HG02981 (cell line): ENCODE measurements at regions not wholly inside any gene's neighbourhood (a gene's known extent, or its start where the extent isn't known, plus 50 kb on each side); places are given as distances from the start of the nearest gene placed in this dataset.

Experiments used
- ATAC-seq: cut with Tn5 transposase; IDR thresholded peaks from one replicate; pipeline ENCODE4 v1.9.1; 2021; ENCODE audit warnings: mild to moderate bottlenecking, moderate library complexity; ENCODE audit not compliant: unreplicated experiment

DNA sequence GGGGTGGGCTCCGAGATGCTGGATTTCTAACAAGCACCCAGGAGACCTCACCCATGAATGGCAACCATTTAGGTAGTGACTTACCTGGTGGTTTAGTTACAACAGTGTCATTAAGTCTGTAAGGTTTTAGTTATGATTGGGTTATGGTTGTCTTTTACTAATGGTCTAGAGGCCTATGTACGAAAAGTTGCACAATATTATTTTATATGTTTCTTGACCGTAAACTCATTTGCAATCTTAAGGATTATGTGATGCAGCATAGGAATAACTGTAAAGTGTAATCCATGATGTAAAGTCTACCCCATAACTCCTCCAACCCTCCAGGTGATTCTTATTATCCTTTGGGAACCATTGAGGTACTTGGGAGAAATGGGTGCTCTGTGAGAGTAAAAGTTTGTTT, 155.4 kb upstream of the ZEB2 start:
- ATAC-seq, result no peak

DNA sequence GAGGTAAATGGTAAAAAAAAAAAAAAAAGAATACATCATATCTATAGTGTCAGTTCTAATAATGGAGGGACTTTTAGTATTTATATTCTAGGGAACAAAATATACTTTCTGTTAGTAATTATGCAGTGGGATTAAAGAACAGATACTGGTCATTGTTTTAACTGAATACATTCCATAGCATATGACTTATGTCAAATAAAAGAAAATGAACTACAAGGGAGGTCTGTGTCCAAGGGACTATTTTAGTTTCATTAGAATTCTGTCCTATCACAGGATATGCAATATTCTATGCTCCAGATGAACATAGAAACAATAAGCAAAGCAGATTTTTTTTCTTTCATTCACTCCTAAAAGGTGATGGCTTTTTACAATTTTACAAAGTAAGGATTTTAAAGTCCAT, 154.2 kb upstream of the ZEB2 start:
- ATAC-seq, result no peak

DNA sequence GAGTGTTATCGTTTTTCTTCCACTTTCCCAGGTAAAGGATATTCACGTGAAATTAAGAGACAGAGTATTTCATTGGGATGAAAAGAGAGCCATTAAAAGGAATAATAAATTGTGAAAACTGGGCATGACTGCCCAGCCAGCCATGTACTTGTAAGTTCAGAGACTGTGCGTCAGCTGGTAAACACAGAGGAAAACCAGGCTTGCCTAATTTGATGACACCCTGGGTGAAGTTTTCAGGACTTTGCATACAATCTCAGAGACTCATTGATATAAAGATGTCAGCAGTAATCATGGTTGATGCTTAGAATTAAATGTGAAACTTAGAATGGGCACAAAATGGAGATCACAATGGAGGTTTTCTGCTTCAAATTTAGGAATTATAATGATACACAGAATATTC, 153.5 kb upstream of the ZEB2 start:
- no peak for ATAC-seq

DNA sequence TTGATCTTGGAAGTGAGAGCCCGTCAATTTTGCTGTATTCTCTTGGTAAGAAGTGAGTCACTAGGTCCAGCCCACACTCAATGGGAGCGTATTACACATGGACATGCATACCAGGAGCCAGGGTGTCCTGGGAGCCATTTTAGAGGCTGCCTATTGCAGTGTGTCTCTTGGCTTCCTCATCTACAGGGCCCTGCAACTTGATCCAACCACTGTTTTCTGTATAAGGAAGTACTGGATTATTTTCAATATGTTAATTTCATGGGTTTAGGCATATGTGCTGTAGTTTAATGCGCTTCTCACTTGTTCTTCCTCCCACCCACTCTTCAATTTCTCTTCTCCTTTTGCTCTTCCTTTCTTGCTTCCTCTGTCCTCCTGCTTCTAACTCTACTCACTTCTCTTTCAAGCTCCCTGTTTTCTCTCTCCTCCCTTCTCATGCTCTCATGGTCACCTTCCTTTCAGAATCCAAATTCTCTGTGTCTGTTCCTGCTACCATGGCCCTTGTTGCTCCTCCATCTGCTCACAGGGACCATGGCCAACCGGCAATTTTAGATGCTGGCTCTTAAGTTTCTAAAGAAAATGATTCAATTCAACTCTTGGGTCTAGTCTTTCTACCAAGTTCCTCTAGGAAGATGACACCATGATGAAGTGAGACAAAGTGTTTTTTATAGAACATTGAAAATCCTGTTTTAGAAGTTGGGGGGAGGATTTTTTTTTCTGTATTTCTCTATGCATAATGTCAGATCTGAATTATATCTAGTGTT, 152.0 kb upstream of the ZEB2 start:
- no peak for ATAC-seq

DNA sequence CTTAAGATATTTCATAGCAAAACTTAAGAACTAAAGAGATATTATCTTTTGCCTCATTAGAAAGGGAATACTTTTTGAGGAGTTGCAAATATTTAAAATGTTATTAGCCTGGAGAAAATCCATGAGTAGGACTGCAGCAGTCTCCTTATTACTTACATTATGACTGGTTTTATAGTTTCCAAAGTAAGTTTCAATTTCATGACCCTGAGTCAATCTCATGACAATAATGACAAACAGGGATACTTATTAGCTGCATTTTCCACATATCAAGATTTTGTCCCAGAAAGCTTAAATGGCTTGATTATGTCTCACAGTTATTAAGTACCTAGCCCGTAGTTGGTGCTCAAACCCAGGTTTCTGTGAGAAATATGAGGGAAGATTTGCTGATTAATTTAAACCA, 150.8 kb upstream of the ZEB2 start:
- no peak for ATAC-seq

DNA sequence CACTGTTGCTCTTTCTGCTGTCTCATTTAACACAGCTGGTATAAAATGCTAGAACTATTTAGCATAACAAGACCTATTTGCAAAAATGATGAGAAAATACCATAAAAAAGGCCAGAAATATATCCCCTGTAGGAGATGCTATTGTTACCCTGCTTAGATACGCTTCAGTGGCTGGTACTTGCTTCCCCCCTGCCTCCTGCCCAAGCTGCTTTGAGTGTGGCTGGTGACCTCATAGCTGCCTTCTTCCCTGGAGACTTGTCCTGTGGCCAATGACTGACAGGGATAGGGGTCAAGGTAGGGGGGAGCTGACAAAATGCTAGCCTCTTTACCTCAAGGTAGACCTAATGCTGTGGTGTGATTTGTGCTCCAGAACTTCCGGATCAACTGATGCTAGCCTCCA, 150.2 kb upstream of the ZEB2 start:
- no peak for ATAC-seq

DNA sequence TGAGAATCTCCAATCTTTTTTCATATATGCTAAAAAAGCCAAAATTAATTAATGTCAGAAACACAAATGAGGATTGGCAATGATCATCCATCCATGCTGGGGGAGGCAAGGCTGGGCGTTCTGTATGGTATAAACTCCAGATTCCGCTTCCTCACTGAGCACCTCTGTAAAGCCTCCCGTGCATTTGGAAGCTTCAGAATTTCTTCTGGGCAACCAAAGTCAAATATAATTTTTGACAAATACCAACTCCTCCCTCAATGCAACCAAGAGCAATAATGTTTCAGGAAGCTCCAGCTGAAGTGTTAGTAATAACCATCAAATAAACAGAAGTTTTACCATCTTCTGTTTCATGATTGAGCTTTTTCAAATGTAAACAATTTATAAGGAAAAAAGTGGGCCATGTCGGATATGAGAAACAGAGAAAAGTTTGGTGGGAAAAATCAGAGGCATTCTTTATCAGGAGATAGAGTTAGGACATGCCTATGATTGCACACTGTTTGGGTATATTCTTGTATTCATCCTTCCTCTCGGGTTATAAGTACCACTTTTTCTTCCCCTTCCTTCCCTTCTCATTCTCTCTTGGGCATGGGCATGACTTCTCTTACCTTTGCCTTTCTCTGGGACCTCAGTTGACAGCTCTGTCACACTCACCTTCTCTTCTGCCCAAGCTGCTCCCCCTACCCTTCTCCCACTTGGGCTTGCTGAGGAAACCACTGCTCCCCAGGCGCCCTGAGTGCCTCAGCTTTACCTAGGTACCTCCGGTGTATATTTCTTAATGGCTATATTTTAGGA, 149.5 kb upstream of the ZEB2 start:
- ATAC-seq, result no peak

DNA sequence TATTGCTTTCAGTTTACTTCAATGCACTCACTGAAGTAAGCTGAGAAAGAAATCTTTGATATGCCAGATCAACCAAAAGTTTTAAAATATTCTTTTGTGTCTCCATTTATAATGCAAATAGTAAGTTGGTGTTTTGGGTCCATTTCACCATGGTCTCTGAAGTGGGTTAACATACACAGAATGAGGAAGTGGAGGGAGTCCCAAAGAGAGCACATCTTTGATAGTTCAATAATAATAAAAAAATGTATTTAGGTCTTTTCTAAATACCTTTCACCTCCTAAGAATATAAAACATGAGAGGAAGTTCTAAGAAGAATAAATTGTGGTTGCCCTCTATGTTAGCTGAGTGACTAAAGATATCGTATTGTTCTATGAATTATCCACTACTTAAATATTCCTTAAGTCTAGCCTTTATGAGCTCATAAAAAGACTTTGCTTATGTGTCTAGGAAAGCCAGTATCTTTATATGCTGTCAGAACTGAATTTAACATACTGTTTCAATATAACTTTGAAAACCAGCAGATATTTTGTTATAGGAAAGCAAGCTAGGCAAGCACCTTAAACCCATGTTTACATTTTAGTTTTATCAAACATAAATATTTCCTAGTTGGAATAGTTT, 148.7 kb upstream of the ZEB2 start:
- ATAC-seq, result no peak

DNA sequence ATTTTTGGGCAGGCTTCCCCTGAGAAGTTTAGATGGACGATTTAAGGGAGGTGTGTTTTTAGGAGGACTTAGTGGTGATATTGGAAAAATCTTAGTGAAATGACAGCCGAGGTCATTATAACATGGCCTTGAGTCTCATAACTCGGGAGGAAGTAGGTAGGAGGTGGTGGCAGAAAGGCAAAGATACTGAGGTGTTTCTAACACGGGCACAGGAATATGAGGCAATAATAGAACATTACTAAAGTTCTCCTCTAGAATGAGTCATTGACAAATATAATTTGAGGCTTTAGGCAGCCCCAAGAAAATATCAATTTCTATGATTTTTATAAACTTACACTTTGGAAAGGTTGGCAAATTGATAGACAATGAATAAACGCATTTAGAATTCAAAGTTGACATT, 146.1 kb upstream of the ZEB2 start:
- no peak for ATAC-seq

DNA sequence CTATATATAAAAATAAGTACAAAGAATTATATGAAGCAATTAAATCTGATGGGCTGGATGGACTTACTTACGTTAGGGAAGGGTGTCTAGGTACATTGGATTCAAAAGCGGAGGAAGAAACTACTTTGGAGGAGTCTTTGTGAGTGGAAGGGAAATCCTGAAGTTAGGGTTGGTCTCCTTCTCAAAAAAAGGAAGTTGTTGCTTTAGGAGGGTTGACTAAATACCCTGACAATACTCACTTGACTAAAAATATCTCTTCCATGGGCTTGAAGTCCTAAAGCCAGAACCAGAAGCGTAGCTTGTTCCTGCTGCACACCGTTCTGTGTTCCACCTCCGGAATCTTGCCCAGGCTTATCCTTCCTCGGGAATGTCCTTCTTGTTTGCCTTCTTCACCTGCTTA, 143.3 kb upstream of the ZEB2 start:
- no peak for ATAC-seq

DNA sequence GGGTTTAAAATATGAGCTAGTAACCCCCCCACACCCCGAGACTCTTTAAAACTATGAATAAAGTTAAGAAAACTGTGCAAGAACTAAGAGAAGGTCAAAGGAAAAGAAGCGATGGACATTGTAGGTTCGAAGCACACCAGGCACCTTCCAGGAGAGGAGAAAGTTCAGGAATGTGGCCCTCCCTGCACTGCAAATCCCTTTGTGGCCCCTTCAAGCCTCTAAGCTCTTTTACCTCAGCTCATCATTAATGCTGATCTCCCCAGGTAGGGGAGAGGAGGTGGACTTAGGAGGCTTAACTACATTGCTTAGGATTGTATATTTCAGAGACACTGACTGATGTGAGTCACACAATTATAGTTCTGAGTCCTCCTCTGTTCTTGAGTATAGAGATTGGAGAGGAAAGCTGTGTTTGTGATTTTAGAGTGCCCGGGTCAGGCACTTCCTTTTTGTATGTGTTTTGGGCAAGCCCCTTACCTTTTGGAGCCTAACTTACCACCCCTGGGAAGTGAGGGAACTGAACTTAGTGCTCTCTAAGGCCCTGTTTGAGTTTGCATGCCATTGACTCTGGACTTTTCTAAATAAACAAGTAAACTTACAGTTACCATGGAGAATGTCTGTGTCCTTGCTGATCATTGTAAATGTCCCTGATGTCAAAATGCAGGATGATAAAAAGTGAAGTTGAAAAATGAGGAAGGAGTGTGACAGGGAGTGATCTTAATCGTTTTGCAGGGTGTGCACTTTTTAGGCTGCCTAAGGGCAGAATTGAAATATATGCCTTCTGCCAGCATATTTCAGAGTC, 140.8 kb upstream of the ZEB2 start:
- no peak for ATAC-seq

DNA sequence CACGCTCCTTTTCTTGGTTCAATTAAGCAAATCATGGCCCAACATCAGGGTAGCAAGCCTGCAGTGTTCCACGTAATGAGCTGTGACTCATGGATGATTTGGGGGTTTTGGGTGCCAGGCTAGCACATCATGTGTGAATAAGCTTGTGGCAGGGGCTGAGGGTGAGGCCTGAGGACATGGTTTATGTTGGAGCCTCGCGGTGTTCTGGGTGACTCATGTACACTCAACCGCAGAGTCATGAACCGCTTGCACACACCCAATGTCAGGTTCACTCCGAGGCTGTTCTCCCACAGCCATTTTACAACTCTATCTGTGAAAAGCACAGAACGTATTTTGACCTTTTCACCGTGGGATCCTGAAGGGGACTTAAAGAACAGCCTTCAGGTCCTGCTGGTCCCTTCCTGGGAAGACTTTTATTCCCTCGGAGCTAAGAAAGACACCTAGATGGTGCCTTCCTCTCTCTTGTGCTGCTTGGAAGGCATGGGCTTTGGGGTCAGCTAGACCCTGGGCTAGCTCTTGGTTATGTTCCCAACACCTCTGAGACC, 139.9 kb upstream of the ZEB2 start:
- ATAC-seq, result no peak

DNA sequence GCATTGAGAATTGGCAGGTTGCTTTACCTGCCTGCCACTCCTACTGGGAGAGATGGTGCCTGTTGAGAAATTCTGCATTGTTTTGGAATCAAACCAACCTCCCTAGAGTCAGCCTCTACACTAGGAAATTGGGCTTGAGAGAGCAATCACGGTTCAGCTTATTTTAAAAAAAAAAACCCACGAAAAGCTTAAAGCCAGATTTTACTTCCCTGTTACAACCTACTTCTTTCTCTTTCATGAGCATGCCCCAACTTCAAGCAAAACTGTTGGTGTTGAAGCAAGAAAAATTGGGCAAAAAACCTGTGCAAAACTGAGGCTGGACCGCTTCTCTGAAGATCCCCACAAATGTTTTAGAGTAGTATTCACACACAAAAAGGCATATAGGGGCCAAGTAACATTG, 134.6 kb upstream of the ZEB2 start:
- ATAC-seq, result no peak

DNA sequence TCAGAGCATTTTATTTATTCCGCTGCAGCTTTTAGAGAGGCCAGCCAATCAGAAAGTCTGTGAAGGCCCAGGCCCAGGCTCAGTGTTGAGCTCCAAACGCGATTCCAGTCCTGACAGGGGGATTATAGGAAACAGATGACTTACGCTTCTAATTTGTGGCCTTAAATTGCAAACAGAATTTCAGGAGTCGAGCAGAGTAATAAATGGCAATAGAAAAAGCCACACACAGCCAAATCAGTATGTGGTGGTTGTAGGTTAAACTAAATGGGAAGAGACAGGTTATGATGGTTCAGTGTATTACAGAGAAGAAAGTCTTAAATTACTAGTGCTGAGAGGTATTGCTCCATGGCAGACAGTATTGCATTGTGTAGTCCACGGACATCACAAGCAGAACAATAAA, 131.0 kb upstream of the ZEB2 start:
- ATAC-seq, result no peak

DNA sequence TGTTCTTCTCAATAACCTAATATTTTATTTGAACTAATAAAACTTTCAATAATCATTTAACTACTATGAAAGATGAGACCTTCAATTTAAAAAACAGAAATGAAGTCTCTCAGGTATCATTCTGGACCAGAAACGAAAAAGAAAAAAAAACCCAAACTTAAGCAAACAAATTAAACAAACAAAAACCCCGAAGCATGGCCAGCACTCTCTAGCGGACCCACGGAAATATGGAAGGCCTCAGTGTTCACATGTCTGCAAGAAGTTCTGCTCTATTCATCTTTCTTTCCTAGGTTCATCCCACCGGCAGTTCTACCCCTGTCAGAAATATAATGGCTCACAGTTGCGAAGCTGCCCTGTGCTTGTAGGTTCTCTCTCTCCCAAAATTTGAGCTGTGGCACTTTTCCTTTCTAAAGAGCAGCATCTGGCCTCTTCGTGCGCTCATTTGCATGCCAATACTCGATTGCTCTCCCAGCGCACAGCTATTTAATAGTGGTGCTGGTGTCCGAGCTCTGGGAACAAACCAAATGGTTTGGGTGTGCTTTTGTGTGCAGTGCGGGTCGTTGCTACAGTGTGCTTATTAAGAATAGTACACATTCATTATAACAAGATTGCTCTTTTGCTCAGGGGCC, 129.0 kb upstream of the ZEB2 start:
- ATAC-seq, result no peak

DNA sequence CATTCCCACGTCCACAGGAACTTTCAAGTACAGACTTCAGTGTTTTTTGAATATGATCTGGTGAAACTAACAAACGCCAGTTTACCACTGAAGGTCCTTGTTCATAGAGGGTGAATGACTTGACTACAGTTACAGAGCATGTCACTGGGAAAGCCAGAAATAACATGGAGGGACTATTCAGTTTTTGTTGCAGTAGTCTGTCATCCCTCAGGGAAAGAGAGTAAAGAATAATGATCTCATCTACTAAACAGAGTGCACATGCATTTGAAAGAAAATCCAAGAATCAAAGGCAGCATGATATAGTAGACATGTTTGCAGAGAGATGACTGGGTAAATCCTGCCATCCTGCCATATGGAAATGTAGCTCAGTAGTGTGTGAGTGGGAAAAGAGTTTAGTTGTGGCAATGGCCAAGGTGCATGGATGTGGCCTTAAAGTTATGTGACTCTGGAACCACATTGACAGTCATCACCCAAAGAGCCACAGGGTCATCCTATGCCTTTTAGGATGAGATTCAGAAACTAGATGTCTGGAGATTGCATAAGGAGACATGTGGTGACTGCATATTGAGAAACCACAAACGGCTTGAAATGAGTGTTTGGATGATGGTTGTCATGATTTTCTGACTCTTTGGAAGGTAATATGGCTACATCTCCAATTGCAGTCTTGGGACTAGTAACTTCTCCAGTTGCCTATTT, 125.3 kb upstream of the ZEB2 start:
- ATAC-seq, result no peak

DNA sequence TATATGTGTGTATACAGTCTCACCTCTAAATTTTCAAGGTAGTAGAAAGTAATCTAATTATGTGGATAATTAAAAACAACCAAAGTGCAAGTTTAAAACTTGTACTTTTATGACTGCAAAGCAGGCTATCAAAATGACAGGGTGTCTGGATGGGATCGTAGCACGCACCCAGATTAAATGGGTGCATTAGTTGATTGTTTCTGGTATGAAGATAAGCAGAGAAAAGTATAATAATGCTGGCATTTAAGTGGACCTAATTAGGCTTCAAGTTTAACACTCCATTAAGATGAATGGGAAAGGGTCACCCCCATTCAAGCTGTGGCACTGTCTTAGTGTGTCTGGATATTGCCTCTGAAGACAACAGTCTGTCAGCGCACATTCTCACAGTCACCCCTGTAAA, 124.6 kb upstream of the ZEB2 start:
- ATAC-seq, result no peak

DNA sequence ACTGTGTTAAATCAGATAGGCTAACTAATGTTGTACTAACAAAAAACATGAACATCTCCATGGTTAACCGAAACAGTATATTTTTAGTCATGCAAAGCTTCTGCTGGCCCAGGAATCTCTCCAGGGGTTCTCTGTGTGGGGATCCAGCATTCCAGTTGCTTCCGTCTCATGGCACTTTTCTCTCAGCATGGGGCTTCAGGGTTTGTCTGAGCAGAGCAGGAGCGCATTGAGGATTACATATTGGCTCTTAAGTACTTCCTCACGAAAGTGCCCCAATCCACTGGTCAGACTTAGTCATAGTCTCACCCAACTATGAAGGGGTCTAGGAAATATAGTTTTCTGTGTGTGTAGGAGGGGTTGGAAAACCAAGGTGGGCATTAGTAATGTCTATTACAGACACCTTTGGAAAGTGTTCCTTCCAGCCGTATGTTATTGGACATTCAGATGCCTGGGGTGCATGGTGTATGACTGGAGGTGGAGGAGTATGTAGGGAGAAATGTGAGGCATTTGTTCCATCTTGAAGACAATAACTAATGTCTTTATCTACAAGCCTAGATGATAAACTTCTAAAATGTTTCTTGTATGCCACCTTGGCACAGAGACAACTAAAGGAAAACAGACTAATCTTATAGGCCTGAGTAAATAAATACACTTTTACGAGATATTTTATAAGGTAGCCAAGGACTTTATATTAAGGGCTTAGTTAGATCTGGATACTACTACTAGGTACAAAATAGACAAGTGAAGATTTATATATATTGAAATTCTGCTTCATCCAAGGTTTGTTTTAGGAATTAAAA, 123.8 kb upstream of the ZEB2 start:
- no peak for ATAC-seq

DNA sequence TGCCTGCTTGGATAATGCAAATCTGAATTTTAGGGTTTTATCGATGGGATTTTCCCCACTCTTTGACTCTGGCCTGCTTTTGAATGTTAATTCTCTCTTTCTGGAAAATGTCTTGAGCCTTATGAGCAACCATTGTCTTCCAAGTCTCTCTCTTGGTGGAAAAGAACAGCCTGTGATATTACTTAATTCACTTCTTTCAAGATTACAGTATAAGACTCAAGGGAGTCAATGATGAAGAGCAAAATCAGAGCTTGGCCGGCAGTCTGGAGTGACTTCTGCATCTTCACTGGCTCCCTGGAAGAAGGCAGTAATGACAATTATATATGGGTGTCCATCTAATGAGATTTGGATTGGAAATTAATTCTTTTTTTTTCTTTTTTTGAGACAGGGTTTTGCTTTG, 122.9 kb upstream of the ZEB2 start:
- ATAC-seq, result no peak
